ENCODE measurements at regions not wholly inside any gene's neighbourhood (a gene's known extent, or its start where the extent isn't known, plus 50 kb on each side); places are given as distances from the start of the nearest gene placed in this dataset.

DNA sequence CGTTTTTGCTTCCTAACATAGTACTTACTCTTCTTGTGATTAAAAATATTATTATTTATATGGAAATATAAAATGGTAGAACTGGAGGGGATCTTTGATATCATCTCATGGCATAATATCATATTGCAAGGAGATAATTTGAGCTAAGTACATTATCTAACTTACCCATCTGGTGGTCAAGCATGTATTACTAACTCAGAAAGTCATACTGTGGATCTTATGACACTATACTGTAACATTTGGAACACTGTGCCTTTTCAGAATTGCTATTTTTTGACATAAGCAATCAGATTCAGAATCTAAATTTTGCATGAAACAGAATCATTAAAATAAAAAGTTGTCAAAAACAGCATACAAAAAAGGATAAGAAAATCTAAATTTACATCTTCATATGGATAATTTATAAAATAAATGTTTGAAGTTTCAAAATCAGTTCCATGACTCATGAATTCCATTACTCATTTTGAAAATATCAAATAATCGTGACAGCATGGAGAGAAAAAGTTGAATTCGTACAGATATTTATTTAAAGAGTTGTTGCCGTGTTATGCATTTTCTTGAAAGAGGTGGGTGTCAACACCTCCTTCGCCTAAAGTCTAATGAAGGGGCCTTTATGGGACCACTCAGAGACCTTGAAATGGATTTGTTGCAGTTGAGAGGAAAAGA lies 928.1 kb downstream of the PDHA2 start:
- Histone ChIP-seq H3K36me3 (ENCODE audit: control insufficient read depth, insufficient read depth, low read length) (no peaks in the 10 kb centered on the region), H3K9me3 (ENCODE audit: control insufficient read depth, insufficient read depth, low read length) (no peaks in the 10 kb centered on the region), H3K27me3 (ENCODE audit: control insufficient read depth, insufficient read depth, low read length) (no peaks in the 10 kb centered on the region), H3K4me3 (ENCODE audit: low read depth, low read length) (no peak overlapping the region), H3K9ac (ENCODE audit: low read depth, low read length) (no peak overlapping the region), H3K4me1 (ENCODE audit: control insufficient read depth, insufficient read depth, low read length) (no peaks in the 10 kb centered on the region)

DNA sequence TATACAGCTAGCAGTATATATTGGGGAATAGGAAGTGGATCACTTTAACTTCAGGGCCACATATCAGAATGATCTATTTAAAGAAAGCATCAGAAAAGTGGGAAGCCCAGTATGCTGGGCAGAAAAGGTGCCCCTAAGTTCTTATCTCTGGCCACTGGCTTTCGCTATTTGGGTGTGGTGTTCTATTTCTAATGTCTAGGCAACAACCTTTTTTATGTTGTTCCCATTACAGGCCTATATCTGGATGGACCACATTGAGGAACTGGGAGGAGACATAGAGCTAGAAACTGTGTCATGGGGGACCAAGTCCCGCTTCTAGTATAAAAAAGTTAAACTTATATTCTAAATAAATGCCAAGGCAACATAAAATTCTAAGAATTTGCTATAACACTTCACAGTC lies 935.6 kb downstream of the PDHA2 start:
- no peak overlapping the region for H3K9ac ChIP-seq (ENCODE audit: low read depth, low read length)
- no peaks in the 10 kb centered on the region for H3K36me3 ChIP-seq (ENCODE audit: control insufficient read depth, insufficient read depth, low read length)
- H3K9me3 ChIP-seq (ENCODE audit: control insufficient read depth, insufficient read depth, low read length) = no peaks in the 10 kb centered on the region
- no peak overlapping the region for H3K4me3 ChIP-seq (ENCODE audit: low read depth, low read length)
- H3K4me1 ChIP-seq (ENCODE audit: control insufficient read depth, insufficient read depth, low read length) = no peaks in the 10 kb centered on the region
- H3K27me3 ChIP-seq (ENCODE audit: control insufficient read depth, insufficient read depth, low read length) = no peaks in the 10 kb centered on the region

GRCh38 chr4:96776920-96777527 lies 937.1 kb downstream of the PDHA2 start:
- Histone ChIP-seq H3K4me3 (ENCODE audit: low read depth, low read length) (no peak overlapping the region), H3K9ac (ENCODE audit: low read depth, low read length) (no peak overlapping the region), H3K27me3 (ENCODE audit: control insufficient read depth, insufficient read depth, low read length) (no peaks in the 10 kb centered on the region), H3K4me1 (ENCODE audit: control insufficient read depth, insufficient read depth, low read length) (no peaks in the 10 kb centered on the region), H3K9me3 (ENCODE audit: control insufficient read depth, insufficient read depth, low read length) (no peaks in the 10 kb centered on the region), H3K36me3 (ENCODE audit: control insufficient read depth, insufficient read depth, low read length) (no peaks in the 10 kb centered on the region)

- Histone ChIP-seq H3K9me3 (ENCODE audit: control insufficient read depth, insufficient read depth, low read length) (no peaks in the 10 kb centered on the region), H3K4me3 (ENCODE audit: low read depth, low read length) (no peak overlapping the region), H3K27me3 (ENCODE audit: control insufficient read depth, insufficient read depth, low read length) (no peaks in the 10 kb centered on the region), H3K36me3 (ENCODE audit: control insufficient read depth, insufficient read depth, low read length) (no peaks in the 10 kb centered on the region), H3K9ac (ENCODE audit: low read depth, low read length) (no peak overlapping the region), H3K4me1 (ENCODE audit: control insufficient read depth, insufficient read depth, low read length) (no peaks in the 10 kb centered on the region)
Observed at GRCh38 chr4:96784336-96784735, 944.4 kb downstream of the PDHA2 start.

DNA sequence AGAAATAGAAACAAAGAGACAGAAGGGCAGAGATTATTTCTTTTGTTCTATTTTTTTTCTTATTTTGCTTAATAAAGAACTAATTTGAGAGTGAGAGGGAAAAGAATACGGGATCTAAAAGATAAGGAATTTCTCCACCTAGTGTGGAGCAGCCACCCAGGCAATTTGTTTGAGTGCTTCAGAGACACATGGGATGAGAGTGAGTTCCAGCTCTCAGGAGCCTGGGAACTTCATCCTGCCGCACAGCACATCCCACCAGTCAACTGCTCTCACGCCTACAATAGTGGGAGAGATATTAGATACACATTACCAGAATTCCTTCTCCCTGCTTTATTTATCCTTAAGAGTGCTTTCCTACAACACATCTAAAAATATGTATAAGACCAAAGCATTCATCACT lies 946.4 kb downstream of the PDHA2 start:
- Histone ChIP-seq H3K9me3 (ENCODE audit: control insufficient read depth, insufficient read depth, low read length) (no peaks in the 10 kb centered on the region), H3K4me1 (ENCODE audit: control insufficient read depth, insufficient read depth, low read length) (no peaks in the 10 kb centered on the region), H3K4me3 (ENCODE audit: low read depth, low read length) (no peak overlapping the region), H3K36me3 (ENCODE audit: control insufficient read depth, insufficient read depth, low read length) (no peaks in the 10 kb centered on the region), H3K27me3 (ENCODE audit: control insufficient read depth, insufficient read depth, low read length) (no peaks in the 10 kb centered on the region), H3K9ac (ENCODE audit: low read depth, low read length) (no peak overlapping the region)

GRCh38 chr4:96787766-96788165 lies 947.9 kb downstream of the PDHA2 start:
- H3K9ac ChIP-seq (ENCODE audit: low read depth, low read length) = no peak overlapping the region
- no peak overlapping the region for H3K4me3 ChIP-seq (ENCODE audit: low read depth, low read length)
- no peaks in the 10 kb centered on the region for H3K27me3 ChIP-seq (ENCODE audit: control insufficient read depth, insufficient read depth, low read length)
- H3K9me3 ChIP-seq (ENCODE audit: control insufficient read depth, insufficient read depth, low read length) = no peaks in the 10 kb centered on the region
- H3K4me1 ChIP-seq (ENCODE audit: control insufficient read depth, insufficient read depth, low read length) = no peaks in the 10 kb centered on the region
- H3K36me3 ChIP-seq (ENCODE audit: control insufficient read depth, insufficient read depth, low read length) = no peaks in the 10 kb centered on the region

GRCh38 chr4:96809563-96809962 lies 969.7 kb downstream of the PDHA2 start:
- Histone ChIP-seq H3K4me3 (ENCODE audit: low read depth, low read length) (no peak overlapping the region), H3K9ac (ENCODE audit: low read depth, low read length) (no peak overlapping the region), H3K36me3 (ENCODE audit: control insufficient read depth, insufficient read depth, low read length) (no peaks in the 10 kb centered on the region), H3K9me3 (ENCODE audit: control insufficient read depth, insufficient read depth, low read length) (no peaks in the 10 kb centered on the region), H3K4me1 (ENCODE audit: control insufficient read depth, insufficient read depth, low read length) (no peaks in the 10 kb centered on the region), H3K27me3 (ENCODE audit: control insufficient read depth, insufficient read depth, low read length) (no peaks in the 10 kb centered on the region)

DNA sequence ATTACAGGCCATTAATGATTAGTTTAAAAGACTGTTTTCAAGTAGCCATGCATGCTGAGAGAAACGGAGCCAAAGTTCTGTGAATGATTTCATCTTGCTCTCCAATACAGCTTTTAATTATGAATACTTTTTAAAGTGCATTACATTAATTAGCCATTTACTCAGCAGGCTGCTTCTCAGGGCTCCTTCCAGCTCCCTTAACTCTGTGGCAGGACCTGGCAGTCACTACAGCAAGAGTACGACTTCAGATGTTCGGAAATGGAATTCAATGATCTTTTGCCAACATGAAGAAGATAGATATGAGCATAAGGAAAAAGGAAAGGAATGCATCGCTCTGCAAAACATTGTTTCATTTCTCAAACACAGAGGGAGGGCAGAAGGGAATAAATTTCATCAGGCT lies 987.2 kb downstream of the PDHA2 start:
- Histone ChIP-seq H3K4me3 (ENCODE audit: low read depth, low read length) (no peak overlapping the region), H3K4me1 (ENCODE audit: control insufficient read depth, insufficient read depth, low read length) (no peaks in the 10 kb centered on the region), H3K27me3 (ENCODE audit: control insufficient read depth, insufficient read depth, low read length) (no peaks in the 10 kb centered on the region), H3K9me3 (ENCODE audit: control insufficient read depth, insufficient read depth, low read length) (no peaks in the 10 kb centered on the region), H3K9ac (ENCODE audit: low read depth, low read length) (no peak overlapping the region), H3K36me3 (ENCODE audit: control insufficient read depth, insufficient read depth, low read length) (no peaks in the 10 kb centered on the region)

- Histone ChIP-seq H3K36me3 (ENCODE audit: control insufficient read depth, insufficient read depth, low read length) (no peaks in the 10 kb centered on the region), H3K4me3 (ENCODE audit: low read depth, low read length) (no peak overlapping the region), H3K9me3 (ENCODE audit: control insufficient read depth, insufficient read depth, low read length) (no peaks in the 10 kb centered on the region), H3K9ac (ENCODE audit: low read depth, low read length) (no peak overlapping the region), H3K27me3 (ENCODE audit: control insufficient read depth, insufficient read depth, low read length) (no peaks in the 10 kb centered on the region), H3K4me1 (ENCODE audit: control insufficient read depth, insufficient read depth, low read length) (no peaks in the 10 kb centered on the region)
Observed at GRCh38 chr4:96833831-96834230, 993.9 kb downstream of the PDHA2 start.

GRCh38 chr4:96835991-96836390 lies 996.1 kb downstream of the PDHA2 start:
- no peak overlapping the region for H3K4me3 ChIP-seq (ENCODE audit: low read depth, low read length)
- H3K36me3 ChIP-seq (ENCODE audit: control insufficient read depth, insufficient read depth, low read length) = no peaks in the 10 kb centered on the region
- H3K9ac ChIP-seq (ENCODE audit: low read depth, low read length) = no peak overlapping the region

DNA sequence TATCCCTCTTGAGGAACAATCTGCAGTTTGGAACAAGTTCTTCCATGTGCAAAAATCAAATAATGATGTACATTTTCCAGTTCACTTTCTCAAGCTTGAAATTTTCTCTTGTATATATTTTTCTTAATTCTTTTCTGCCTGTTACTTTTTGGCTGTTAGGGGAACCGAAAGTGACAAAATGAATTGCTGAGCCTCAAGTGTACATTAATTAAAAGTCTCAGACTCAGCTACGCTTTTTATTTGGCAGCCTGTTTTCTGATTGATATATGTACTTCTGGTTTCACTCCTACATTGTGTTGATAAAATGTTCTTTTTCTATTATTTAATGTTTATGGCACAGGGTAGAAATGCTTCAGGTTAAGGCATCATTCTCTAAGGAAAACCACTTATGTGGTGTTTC lies 999.5 kb downstream of the PDHA2 start:
- Histone ChIP-seq H3K9ac (ENCODE audit: low read depth, low read length) (no peak overlapping the region), H3K27me3 (ENCODE audit: control insufficient read depth, insufficient read depth, low read length) (no peaks in the 10 kb centered on the region), H3K4me3 (ENCODE audit: low read depth, low read length) (no peak overlapping the region), H3K4me1 (ENCODE audit: control insufficient read depth, insufficient read depth, low read length) (no peaks in the 10 kb centered on the region), H3K9me3 (ENCODE audit: control insufficient read depth, insufficient read depth, low read length) (no peaks in the 10 kb centered on the region), H3K36me3 (ENCODE audit: control insufficient read depth, insufficient read depth, low read length) (no peaks in the 10 kb centered on the region)

More at GRCh38 chr4:96835991-96836390, 996.1 kb downstream of the PDHA2 start:
- no peaks in the 10 kb centered on the region for H3K4me1 ChIP-seq (ENCODE audit: control insufficient read depth, insufficient read depth, low read length)
- no peaks in the 10 kb centered on the region for H3K9me3 ChIP-seq (ENCODE audit: control insufficient read depth, insufficient read depth, low read length)
- H3K27me3 ChIP-seq (ENCODE audit: control insufficient read depth, insufficient read depth, low read length) = no peaks in the 10 kb centered on the region

GRCh38 chr4:96841801-96842200 lies 1001.9 kb downstream of the PDHA2 start:
- H3K9me3 ChIP-seq (ENCODE audit: control insufficient read depth, insufficient read depth, low read length) = no peaks in the 10 kb centered on the region
- no peak overlapping the region for H3K9ac ChIP-seq (ENCODE audit: low read depth, low read length)
- H3K36me3 ChIP-seq (ENCODE audit: control insufficient read depth, insufficient read depth, low read length) = no peaks in the 10 kb centered on the region
- no peak overlapping the region for H3K4me3 ChIP-seq (ENCODE audit: low read depth, low read length)
- H3K4me1 ChIP-seq (ENCODE audit: control insufficient read depth, insufficient read depth, low read length) = no peaks in the 10 kb centered on the region
- H3K27me3 ChIP-seq (ENCODE audit: control insufficient read depth, insufficient read depth, low read length) = no peaks in the 10 kb centered on the region
